Vagina (tissue), 2 donors: ENCODE measurements at regions not wholly inside any gene's neighbourhood (a gene's known extent, or its start where the extent isn't known, plus 50 kb on each side); places are given as distances from the start of the nearest gene placed in this dataset.

Experiments
- DNase-seq, 2 donors: peaks; one replicate each; pipeline ENCODE4 v3.0.0-alpha.2; 2017; ENCODE audit errors: extremely low spot score in 2 of 2
- H3K27ac ChIP-seq: fragments of 200-600 bp; sonication (generic); one replicate; pipeline ENCODE4 v1.5.1; 2019
- H3K27me3 ChIP-seq: fragments of 200-600 bp; sonication (generic); one replicate; pipeline ENCODE4 v1.5.1; 2019
- H3K36me3 ChIP-seq, 2 donors: fragments of 200-600 bp; sonication (generic); one replicate each; pipeline ENCODE4 v1.5.1; 2017 to 2019
- H3K4me1 ChIP-seq: fragments of 200-600 bp; sonication (generic); one replicate; pipeline ENCODE4 v1.5.1; 2019
- H3K4me3 ChIP-seq, 2 donors: fragments of 200-600 bp; sonication (generic); 1 replicate in 1 of 2; 2 replicates in 1 of 2; pipeline ENCODE4 v1.5.1; 2016 to 2019
- H3K9me3 ChIP-seq: fragments of 200-600 bp; sonication (generic); one replicate; pipeline ENCODE4 v1.5.1; 2019
- CTCF ChIP-seq, 3 experiments: fragments of 450-650 bp in 2 of 3; fragments of 200-600 bp in 1 of 3; sonication (generic) in 1 of 3; IDR thresholded peaks; one replicate each; pipeline ENCODE4 v1.5.1; 2017 to 2019; ENCODE audit warnings: antibody characterized with exemption in 3 of 3, mild to moderate bottlenecking in 2 of 3, moderate library complexity in 2 of 3
- POLR2A ChIP-seq, 2 donors: fragments of 450-650 bp; IDR thresholded peaks; one replicate each; pipeline ENCODE4 v1.6.1; 2017; ENCODE audit warnings: antibody characterized with exemption in 2 of 2, mild to moderate bottlenecking in 2 of 2, moderate library complexity in 2 of 2
- POLR2AphosphoS5 ChIP-seq, 2 donors: sonication (generic); formaldehyde crosslinking; IDR thresholded peaks; one replicate each; pipeline ENCODE4 v1.9.0; 2017; ENCODE audit warnings: antibody characterized with exemption in 2 of 2, mild to moderate bottlenecking in 2 of 2, low read depth in 1 of 2; ENCODE audit not compliant: insufficient read depth in 1 of 2
- intact Hi-C: fragments of 100-400 bp; cut with DNase I; formaldehyde crosslinking; loops from one replicate; pipeline ENCODE4 v1.15.1; 2023

GRCh38 chr14:51547260-51547659 is 104.5 kb upstream of the FRMD6 start:
- Histone ChIP-seq H3K4me1 (peaks cover 24% of the 10 kb centered on the region), H3K27me3 (no peaks in the 10 kb centered on the region), H3K4me3 (no peak overlapping the region), H3K9me3 (no peaks in the 10 kb centered on the region), H3K36me3 (no peaks in the 10 kb centered on the region), H3K27ac (peak overlapping the region; percentile 35)
- DNase-seq, result no peak
- intact Hi-C loops, result no loop called here
- TF ChIP-seq POLR2AphosphoS5 (IDR thresholded peaks at IDR 0.05; ENCODE audit: insufficient read depth in 1 of 2, low read depth in 1 of 2) (peak in 1 of 2 donors; percentile 87), POLR2A (IDR thresholded peaks at IDR 0.05) (no peak), CTCF (IDR thresholded peaks at IDR 0.05) (no peak)

GRCh38 chr14:51547701-51548100 is 104.0 kb upstream of the FRMD6 start:
- H3K9me3 ChIP-seq, result no peaks in the 10 kb centered on the region
- DNase-seq, result no peak
- peak overlapping the region; percentile 35 for H3K27ac ChIP-seq
- H3K27me3 ChIP-seq, result no peaks in the 10 kb centered on the region
- H3K36me3 ChIP-seq, result no peaks in the 10 kb centered on the region
- H3K4me3 ChIP-seq, result no peak overlapping the region
- intact Hi-C loops, result no loop called here
- H3K4me1 ChIP-seq, result peaks cover 28% of the 10 kb centered on the region
- no peak for TF ChIP-seq CTCF (IDR thresholded peaks at IDR 0.05)
- no peak for TF ChIP-seq POLR2A (IDR thresholded peaks at IDR 0.05)
- TF ChIP-seq POLR2AphosphoS5 (IDR thresholded peaks at IDR 0.05; ENCODE audit: insufficient read depth in 1 of 2, low read depth in 1 of 2), result no peak

- H3K4me1 ChIP-seq, result peaks cover 32% of the 10 kb centered on the region
- no peaks in the 10 kb centered on the region for H3K9me3 ChIP-seq
- H3K36me3 ChIP-seq, result no peaks in the 10 kb centered on the region
- TF ChIP-seq POLR2AphosphoS5 (IDR thresholded peaks at IDR 0.05; ENCODE audit: insufficient read depth in 1 of 2, low read depth in 1 of 2) (no peak), POLR2A (IDR thresholded peaks at IDR 0.05) (no peak)
- DNase-seq, result no peak
- intact Hi-C loops, result no loop called here
- H3K27me3 ChIP-seq, result no peaks in the 10 kb centered on the region
- no peak overlapping the region for H3K4me3 ChIP-seq
- H3K27ac ChIP-seq, result no peak overlapping the region
Observed at GRCh38 chr14:51548187-51548586, 103.5 kb upstream of the FRMD6 start.

- Histone ChIP-seq H3K36me3 (no peaks in the 10 kb centered on the region), H3K4me1 (peaks cover 27% of the 10 kb centered on the region), H3K27ac (no peak overlapping the region), H3K4me3 (no peak overlapping the region), H3K9me3 (no peaks in the 10 kb centered on the region), H3K27me3 (no peaks in the 10 kb centered on the region)
- intact Hi-C loops, result no loop called here
- no peak for TF ChIP-seq CTCF (IDR thresholded peaks at IDR 0.05)
- no peak for TF ChIP-seq POLR2A (IDR thresholded peaks at IDR 0.05)
- TF ChIP-seq POLR2AphosphoS5 (IDR thresholded peaks at IDR 0.05; ENCODE audit: insufficient read depth in 1 of 2, low read depth in 1 of 2), result no peak
- DNase-seq, result no peak
Observed at GRCh38 chr14:51550636-51551035, 101.1 kb upstream of the FRMD6 start.

GRCh38 chr14:51552275-51552674 is 99.4 kb upstream of the FRMD6 start:
- no peak overlapping the region for H3K27ac ChIP-seq
- H3K4me3 ChIP-seq, result no peak overlapping the region
- intact Hi-C loops, result no loop called here
- no peak for DNase-seq
- H3K9me3 ChIP-seq, result no peaks in the 10 kb centered on the region
- peaks cover 18% of the 10 kb centered on the region for H3K4me1 ChIP-seq
- H3K27me3 ChIP-seq, result no peaks in the 10 kb centered on the region
- H3K36me3 ChIP-seq, result no peaks in the 10 kb centered on the region
- TF ChIP-seq CTCF (IDR thresholded peaks at IDR 0.05) (no peak), POLR2AphosphoS5 (IDR thresholded peaks at IDR 0.05; ENCODE audit: insufficient read depth in 1 of 2, low read depth in 1 of 2) (no peak), POLR2A (IDR thresholded peaks at IDR 0.05) (no peak)
